Tibial artery (tissue), 4 donors: ENCODE measurements at regions not wholly inside any gene's neighbourhood (a gene's known extent, or its start where the extent isn't known, plus 50 kb on each side); places are given as distances from the start of the nearest gene placed in this dataset.
"Not testable (repeated sequence)": the region's sequence is repeated elsewhere in the genome, so short reads cannot be mapped to it uniquely, and the experiment has no call there.

Source experiments
- DNase-seq, 2 donors: peaks; one replicate each; pipeline ENCODE4 v3.0.0-alpha.2; 2019
- H3K27ac ChIP-seq, 2 donors: fragments of 200-600 bp; sonication (generic) in 1 of 2; 1 replicate in 1 of 2; 2 replicates in 1 of 2; pipeline ENCODE4 v1.5.1; 2018 to 2019; ENCODE audit warnings: mild to moderate bottlenecking in 1 of 2
- H3K27me3 ChIP-seq, 2 donors: fragments of 200-600 bp; sonication (generic) in 1 of 2; one replicate each; pipeline versions ENCODE4 v1.5.1 to v1.6.0; 2016 to 2019
- H3K36me3 ChIP-seq, 3 donors: fragments of 200-600 bp; sonication (generic) in 2 of 3; one replicate each; pipeline ENCODE4 v1.5.1; 2016 to 2019; ENCODE audit warnings: mild to moderate bottlenecking in 2 of 3
- H3K4me1 ChIP-seq, 4 donors: fragments of 200-600 bp; sonication (generic) in 2 of 4; 1 replicate in 3 of 4; 2 replicates in 1 of 4; pipeline ENCODE4 v1.5.1; 2016 to 2019
- H3K4me3 ChIP-seq, 2 donors: fragments of 200-600 bp; sonication (generic) in 1 of 2; 1 replicate in 1 of 2; 2 replicates in 1 of 2; pipeline ENCODE4 v1.5.1; 2018 to 2019; ENCODE audit warnings: mild to moderate bottlenecking in 2 of 2
- H3K9me3 ChIP-seq, 3 donors: fragments of 200-600 bp; sonication (generic) in 1 of 3; one replicate each; pipeline ENCODE4 v1.5.1; 2016 to 2019
- CTCF ChIP-seq, 2 experiments: fragments of 200-600 bp in 1 of 2; fragments of 450-650 bp in 1 of 2; IDR thresholded peaks; one replicate each; pipeline ENCODE4 v1.5.1; 2017 to 2019; ENCODE audit warnings: antibody characterized with exemption in 2 of 2, mild to moderate bottlenecking in 1 of 2, moderate library complexity in 1 of 2
- intact Hi-C: fragments of 100-400 bp; cut with DNase I; formaldehyde crosslinking; loops from one replicate; pipeline ENCODE4 v1.15.0; 2023; ENCODE audit warnings: low total_unique reads

GRCh38 chr13:80164462-80164861 is 176.5 kb downstream of the SPRY2 start:
- intact Hi-C loops = no loop called here
- Histone ChIP-seq H3K9me3 (no peaks in the 10 kb centered on the region), H3K27ac (no peak overlapping the region), H3K4me1 (no peaks in the 10 kb centered on the region), H3K27me3 (no peaks in the 10 kb centered on the region), H3K36me3 (no peaks in the 10 kb centered on the region), H3K4me3 (no peak overlapping the region)
- no peak for DNase-seq
- no peak for TF ChIP-seq CTCF (IDR thresholded peaks at IDR 0.05)

GRCh38 chr13:80161896-80162295 is 179.0 kb downstream of the SPRY2 start:
- Histone ChIP-seq H3K4me1 (no peaks in the 10 kb centered on the region), H3K4me3 (no peak overlapping the region), H3K36me3 (no peaks in the 10 kb centered on the region), H3K27me3 (no peaks in the 10 kb centered on the region), H3K27ac (no peak overlapping the region), H3K9me3 (no peaks in the 10 kb centered on the region)
- intact Hi-C loops = no loop called here
- DNase-seq = no peak
- no peak for TF ChIP-seq CTCF (IDR thresholded peaks at IDR 0.05)

- no peak for TF ChIP-seq CTCF (IDR thresholded peaks at IDR 0.05)
- Histone ChIP-seq H3K27me3 (no peaks in the 10 kb centered on the region), H3K9me3 (no peaks in the 10 kb centered on the region), H3K4me3 (no peak overlapping the region), H3K4me1 (no peaks in the 10 kb centered on the region), H3K27ac (no peak overlapping the region), H3K36me3 (no peaks in the 10 kb centered on the region)
- intact Hi-C loops = no loop called here
- DNase-seq = no peak
Observed at GRCh38 chr13:80161219-80161618, 179.7 kb downstream of the SPRY2 start.

- no peak for TF ChIP-seq CTCF (IDR thresholded peaks at IDR 0.05)
- Histone ChIP-seq H3K9me3 (no peaks in the 10 kb centered on the region), H3K27me3 (no peaks in the 10 kb centered on the region), H3K4me1 (no peaks in the 10 kb centered on the region), H3K36me3 (no peaks in the 10 kb centered on the region), H3K27ac (no peak overlapping the region), H3K4me3 (no peak overlapping the region)
- intact Hi-C loops = no loop called here
- no peak for DNase-seq
Observed at GRCh38 chr13:80160110-80160509, 180.8 kb downstream of the SPRY2 start.

GRCh38 chr13:80157261-80157932 is 183.5 kb downstream of the SPRY2 start:
- no peak overlapping the region for H3K27ac ChIP-seq
- H3K4me3 ChIP-seq = no peak overlapping the region
- H3K27me3 ChIP-seq = no peaks in the 10 kb centered on the region
- intact Hi-C loops = no loop called here
- no peak for DNase-seq
- H3K4me1 ChIP-seq = no peaks in the 10 kb centered on the region
- no peak for TF ChIP-seq CTCF (IDR thresholded peaks at IDR 0.05)
- no peaks in the 10 kb centered on the region for H3K36me3 ChIP-seq
- H3K9me3 ChIP-seq = no peaks in the 10 kb centered on the region

GRCh38 chr13:80152142-80152541 is 188.8 kb downstream of the SPRY2 start:
- DNase-seq = not testable (repeated sequence)

More at GRCh38 chr13:80152142-80152541, 188.8 kb downstream of the SPRY2 start:
- H3K27me3 ChIP-seq, H3K4me1 ChIP-seq, H3K9me3 ChIP-seq, H3K27ac ChIP-seq, intact Hi-C loops, H3K4me3 ChIP-seq, H3K36me3 ChIP-seq: not testable (repeated sequence)
